Fibroblast of villous mesenchyme (primary cell): ENCODE measurements at regions not wholly inside any gene's neighbourhood (a gene's known extent, or its start where the extent isn't known, plus 50 kb on each side); places are given as distances from the start of the nearest gene placed in this dataset.

Experiments
- DNase-seq: peaks from one replicate; pipeline ENCODE4 v3.0.0-alpha.2; 2010; ENCODE audit warnings: low read depth
- H3K4me3 ChIP-seq: 2 replicates; pipeline ENCODE4 v1.5.1; 2011; ENCODE audit warnings: low read depth, mild to moderate bottlenecking, low read length
- CTCF ChIP-seq: IDR thresholded peaks from 2 replicates; pipeline ENCODE4 v1.5.1; 2012; ENCODE audit warnings: low read depth, mild to moderate bottlenecking, low read length; ENCODE audit not compliant: insufficient read depth

GRCh38 chr7:159239028-159239427 lies 94.4 kb upstream of the VIPR2 start:
- no peak overlapping the region for H3K4me3 ChIP-seq
- no peak for TF ChIP-seq CTCF
- DNase-seq = no peak

GRCh38 chr7:159238541-159238940 lies 93.9 kb upstream of the VIPR2 start:
- TF ChIP-seq CTCF = no peak
- DNase-seq = no peak
- H3K4me3 ChIP-seq = no peak overlapping the region

- no peak overlapping the region for H3K4me3 ChIP-seq
- DNase-seq = no peak
- TF ChIP-seq CTCF = no peak
These were observed 92.5 kb upstream of the VIPR2 start for GRCh38 chr7:159237022-159237653.

GRCh38 chr7:159231017-159231416 lies 86.3 kb upstream of the VIPR2 start:
- no peak for DNase-seq
- TF ChIP-seq CTCF = no peak
- no peak overlapping the region for H3K4me3 ChIP-seq

GRCh38 chr7:159229683-159230475 lies 85.2 kb upstream of the VIPR2 start:
- DNase-seq = no peak
- H3K4me3 ChIP-seq = no peak overlapping the region
- no peak for TF ChIP-seq CTCF

GRCh38 chr7:159227433-159227832 lies 82.8 kb upstream of the VIPR2 start:
- H3K4me3 ChIP-seq = no peak overlapping the region
- no peak for DNase-seq
- no peak for TF ChIP-seq CTCF
